Stromal cell of bone marrow (primary cell): ENCODE measurements at regions not wholly inside any gene's neighbourhood (a gene's known extent, or its start where the extent isn't known, plus 50 kb on each side); places are given as distances from the start of the nearest gene placed in this dataset.

Source experiments
- DNase-seq: peaks from one replicate; pipeline ENCODE4 v3.0.0-alpha.2; 2012; ENCODE audit warnings: low read depth

GRCh38 chrX:96311366-96311765, 373.3 kb upstream of the DIAPH2 start:
- DNase-seq, result no peak

DNA sequence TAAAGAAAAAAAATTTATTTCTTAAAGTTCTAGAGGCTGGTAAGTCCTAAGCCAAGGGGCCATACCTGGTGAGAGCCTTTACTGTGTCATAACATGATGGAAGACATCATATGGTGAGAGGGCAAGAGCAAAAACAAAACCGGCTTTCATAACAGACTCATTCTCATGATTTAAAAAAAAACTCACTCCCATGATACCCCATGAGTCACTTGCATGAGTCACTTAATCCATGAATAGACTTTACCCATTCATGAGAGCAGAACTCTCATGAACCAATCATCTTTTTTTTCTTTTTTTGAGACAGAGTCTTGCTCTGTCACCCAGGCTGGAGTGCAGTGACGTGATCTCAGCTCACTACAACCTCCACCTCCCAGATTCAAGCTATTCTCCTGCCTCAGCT, 369.7 kb upstream of the DIAPH2 start:
- DNase-seq, result peak; percentile 51

DNA sequence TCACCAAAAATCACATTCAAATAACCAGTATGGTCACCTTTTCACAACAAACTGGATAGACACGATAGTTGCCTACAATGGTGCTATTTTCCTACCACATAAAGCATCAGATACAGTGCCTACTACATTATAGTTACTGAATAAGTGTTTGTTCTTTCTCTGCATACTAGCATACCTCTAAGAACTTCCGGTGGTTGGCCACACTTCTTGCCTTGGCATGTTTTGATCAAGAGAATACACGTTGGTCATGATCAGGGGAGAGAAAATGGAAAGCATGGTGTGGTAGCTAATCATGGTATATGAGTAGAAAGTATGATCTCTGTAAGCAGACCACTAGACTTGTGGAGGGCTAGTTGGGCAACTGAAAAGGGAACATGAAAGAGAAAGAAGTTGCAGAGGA, 322.8 kb upstream of the DIAPH2 start:
- DNase-seq, result no peak

- peak; percentile 41 for DNase-seq
Measured at GRCh38 chrX:96372313-96373046, 312.2 kb upstream of the DIAPH2 start.

DNA sequence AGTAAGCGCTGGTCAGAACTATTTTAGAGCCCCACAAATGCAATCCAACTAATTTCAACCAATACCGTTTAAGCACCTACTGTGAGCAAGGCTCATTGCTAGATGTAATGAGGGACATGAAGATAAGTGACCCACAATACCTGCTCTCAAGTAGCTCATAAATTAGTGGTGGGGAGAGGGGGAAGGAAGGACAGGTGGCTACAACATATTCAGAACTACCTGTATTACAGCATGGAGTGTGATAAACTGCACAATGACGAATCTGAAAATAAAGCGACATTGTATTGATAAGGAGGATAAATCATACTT, 311.6 kb upstream of the DIAPH2 start:
- no peak for DNase-seq

DNA sequence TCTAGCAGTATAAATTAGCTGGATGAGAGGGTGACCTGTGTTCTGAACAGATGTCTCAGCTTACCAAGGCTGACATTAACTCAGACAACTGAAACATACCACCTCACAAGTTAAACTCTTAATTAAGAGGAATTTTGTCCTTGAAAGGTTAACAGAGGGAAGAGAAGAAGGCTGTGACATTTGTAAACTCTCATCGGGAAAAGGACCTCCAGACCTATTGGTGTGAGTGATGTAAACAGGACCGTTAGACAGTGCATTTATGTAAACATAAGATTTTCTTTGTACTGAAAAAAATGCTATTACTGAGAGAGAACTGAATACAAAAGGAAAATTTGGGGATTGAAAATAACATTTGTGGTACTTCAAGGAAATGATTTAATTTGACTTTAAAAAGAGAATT, 308.4 kb upstream of the DIAPH2 start:
- no peak for DNase-seq

- DNase-seq, result no peak
Measured at GRCh38 chrX:96379951-96380350, 304.7 kb upstream of the DIAPH2 start.

DNA sequence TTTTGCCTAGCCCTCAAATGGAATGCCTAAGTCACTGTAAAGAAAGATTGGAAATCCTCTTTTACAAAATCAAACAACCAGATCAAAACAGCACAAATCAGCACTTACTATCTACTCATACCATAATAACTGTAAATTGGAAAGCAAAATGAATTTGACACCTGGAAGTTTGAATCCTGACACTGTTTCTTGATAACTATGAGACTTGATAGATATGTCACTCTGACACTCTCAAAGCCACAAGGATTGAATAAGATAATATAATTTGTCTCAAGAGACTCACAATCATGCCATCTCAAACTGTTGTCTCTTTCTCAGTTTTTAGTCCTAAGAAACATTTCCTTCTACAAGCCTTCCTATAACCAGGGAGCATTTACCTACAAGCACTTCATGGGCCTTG, 302.6 kb upstream of the DIAPH2 start:
- DNase-seq, result no peak

DNA sequence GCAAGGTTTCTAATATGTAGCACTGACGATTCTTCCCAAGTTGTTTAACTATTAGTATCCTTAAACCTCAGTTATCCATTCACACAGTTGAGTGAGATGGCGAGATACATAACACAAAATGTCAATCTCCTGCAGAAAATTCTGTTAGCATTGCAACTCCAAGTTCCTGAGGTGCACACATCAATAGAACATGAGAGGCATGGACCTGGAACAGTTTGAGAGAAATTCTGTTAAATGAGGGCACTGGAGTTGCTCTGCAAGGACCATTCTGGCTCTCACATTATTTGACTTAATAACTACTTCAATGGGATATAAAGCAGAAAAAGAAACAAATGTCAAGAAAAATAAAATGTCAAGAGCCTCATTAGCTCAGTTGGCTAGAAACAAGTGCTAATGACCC, 301.2 kb upstream of the DIAPH2 start:
- DNase-seq, result no peak

DNA sequence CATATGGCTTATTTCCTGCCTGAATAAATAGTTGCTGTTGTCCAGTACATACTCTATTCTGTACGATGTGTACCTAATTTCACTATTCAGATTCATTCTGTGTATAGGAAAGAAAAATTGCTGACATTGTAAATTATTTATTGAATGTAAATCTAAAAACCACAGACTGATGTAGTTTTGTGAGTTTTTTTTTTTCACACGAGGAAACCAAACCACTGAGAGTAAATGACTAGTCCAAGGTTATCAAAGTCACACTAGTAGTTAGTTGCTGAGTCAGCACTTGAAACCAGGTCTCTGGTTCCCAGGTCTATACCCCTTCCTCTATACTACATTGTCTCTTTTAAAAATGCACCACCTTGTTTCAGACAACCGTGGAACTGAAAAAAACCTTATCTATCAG, 298.3 kb upstream of the DIAPH2 start:
- DNase-seq, result no peak

GRCh38 chrX:96386981-96387380, 297.7 kb upstream of the DIAPH2 start:
- no peak for DNase-seq

DNA sequence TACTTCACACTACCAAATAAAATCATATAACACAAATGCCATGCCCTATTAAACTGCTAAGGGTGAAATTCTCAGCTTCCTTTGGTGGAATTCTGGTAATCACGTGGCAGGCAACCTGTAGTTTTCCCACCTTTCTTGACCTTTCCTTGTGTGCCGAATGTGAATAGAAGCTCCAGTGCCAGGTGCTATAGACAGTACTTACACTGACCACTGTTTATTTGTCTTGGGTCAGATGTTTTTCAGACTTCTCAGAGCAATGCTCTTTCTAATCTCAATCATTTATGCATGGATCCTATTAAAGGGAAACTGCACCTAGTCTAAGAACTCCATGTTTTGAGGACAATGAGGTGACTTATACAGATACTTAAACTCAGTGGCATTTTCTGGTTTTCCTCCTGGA, 296.8 kb upstream of the DIAPH2 start:
- DNase-seq, result no peak

- no peak for DNase-seq
Measured at GRCh38 chrX:96389281-96390047, 295.2 kb upstream of the DIAPH2 start.

DNA sequence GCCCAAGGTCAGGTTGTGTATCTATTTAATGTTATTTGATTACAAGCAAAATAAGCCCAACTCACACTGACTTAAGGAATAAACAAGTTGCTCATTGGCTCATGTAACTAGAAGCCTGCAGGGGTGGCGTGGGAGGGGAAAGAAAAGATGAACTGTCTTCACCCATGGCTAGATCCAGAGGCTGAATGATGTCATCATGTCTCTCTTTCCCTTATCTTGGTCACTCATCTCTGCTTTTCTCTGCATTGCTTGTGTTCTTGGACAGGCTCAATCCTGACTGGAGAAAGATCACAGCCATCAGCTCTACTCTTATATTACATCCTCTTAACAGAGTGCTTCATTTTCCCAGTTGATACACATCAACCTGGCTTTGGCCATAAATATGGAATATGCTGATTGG, 290.0 kb upstream of the DIAPH2 start:
- no peak for DNase-seq

GRCh38 chrX:96403446-96403845, 281.2 kb upstream of the DIAPH2 start:
- no peak for DNase-seq

DNA sequence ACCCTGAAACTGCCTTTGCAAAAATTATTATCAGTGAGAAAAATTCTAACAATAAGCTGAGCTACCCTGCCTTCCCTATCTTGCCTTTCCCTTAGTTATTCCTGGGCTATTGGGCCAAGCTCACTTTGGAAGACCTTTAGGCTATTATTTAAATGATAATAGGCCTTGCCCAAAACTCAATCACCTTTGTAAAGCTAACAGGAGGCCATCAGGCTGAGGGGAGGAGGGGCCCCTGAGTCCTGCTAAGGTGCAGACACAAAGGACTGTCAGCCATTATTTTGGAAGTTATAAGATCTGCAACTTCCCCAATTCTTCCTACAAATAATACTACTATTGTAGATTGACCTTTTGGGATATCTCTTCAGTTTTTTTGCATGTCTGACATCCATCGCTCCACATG, 278.8 kb upstream of the DIAPH2 start:
- no peak for DNase-seq

- peak; percentile 34 for DNase-seq
Measured at GRCh38 chrX:96407072-96407471, 277.6 kb upstream of the DIAPH2 start.

- DNase-seq, result peak; percentile 54
Measured at GRCh38 chrX:96407501-96407900, 277.1 kb upstream of the DIAPH2 start.

GRCh38 chrX:96407981-96408380, 276.7 kb upstream of the DIAPH2 start:
- DNase-seq, result no peak

GRCh38 chrX:96410927-96411326, 273.7 kb upstream of the DIAPH2 start:
- no peak for DNase-seq

DNA sequence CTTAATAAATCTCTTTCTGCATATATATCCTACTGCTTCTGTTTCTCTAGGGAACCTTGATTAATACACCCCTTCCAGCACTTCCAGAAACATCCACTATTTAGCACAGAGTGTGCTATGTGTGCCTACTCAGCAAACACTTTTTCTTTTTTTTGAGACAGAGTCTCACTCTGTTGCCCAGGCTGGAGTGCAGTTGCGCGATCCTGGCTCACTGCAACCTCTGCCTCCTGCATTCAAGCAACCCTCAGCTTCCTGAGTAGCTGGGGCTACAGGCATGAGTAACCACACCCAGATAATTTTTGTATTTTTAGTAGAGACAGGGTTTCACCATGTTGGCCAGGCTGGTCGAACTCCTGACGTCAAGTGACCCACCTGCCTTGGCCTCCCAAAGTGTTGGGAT, 266.9 kb upstream of the DIAPH2 start:
- no peak for DNase-seq

GRCh38 chrX:96424007-96424406, 260.6 kb upstream of the DIAPH2 start:
- no peak for DNase-seq

DNA sequence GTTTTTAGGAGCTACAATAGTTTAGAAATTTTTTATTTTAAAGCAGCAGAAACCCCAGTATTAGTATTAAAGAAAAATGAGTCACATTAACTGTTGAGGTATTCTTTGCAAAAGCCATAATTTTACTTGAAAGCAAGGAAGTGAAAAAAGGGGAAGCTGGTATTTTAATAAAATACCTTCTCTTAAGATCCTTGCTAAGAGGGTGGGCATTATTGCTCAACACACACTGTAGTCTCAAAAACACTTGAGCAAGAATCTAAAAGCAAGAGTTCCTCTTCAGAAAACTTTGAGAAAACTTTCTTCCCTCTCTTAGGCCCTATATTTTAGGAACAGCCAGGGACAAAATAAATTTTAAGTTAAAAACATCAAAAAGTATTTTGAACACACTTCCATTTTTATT, 259.4 kb upstream of the DIAPH2 start:
- no peak for DNase-seq
